Duodenal mucosa (tissue), 2 donors: ENCODE measurements at regions not wholly inside any gene's neighbourhood (a gene's known extent, or its start where the extent isn't known, plus 50 kb on each side); places are given as distances from the start of the nearest gene placed in this dataset.
"Not testable (repeated sequence)": the region's sequence is repeated elsewhere in the genome, so short reads cannot be mapped to it uniquely, and the experiment has no call there.

ENCODE experiments used
- H3K27ac ChIP-seq: one replicate; pipeline ENCODE4 v1.7.0; 2013; ENCODE audit warnings: low read depth, low read length
- H3K27me3 ChIP-seq, 2 donors: one replicate each; pipeline ENCODE4 v1.7.0; 2013; ENCODE audit warnings: low read length in 2 of 2, control low read depth in 1 of 2; ENCODE audit not compliant: insufficient read depth in 2 of 2, control insufficient read depth in 1 of 2
- H3K36me3 ChIP-seq, 2 donors: one replicate each; pipeline ENCODE4 v1.7.0; 2013; ENCODE audit warnings: low read length in 2 of 2, control low read depth in 1 of 2; ENCODE audit not compliant: insufficient read depth in 2 of 2, control insufficient read depth in 1 of 2
- H3K4me1 ChIP-seq, 2 donors: one replicate each; pipeline ENCODE4 v1.7.0; 2013; ENCODE audit warnings: low read length in 2 of 2, control low read depth in 1 of 2; ENCODE audit not compliant: insufficient read depth in 2 of 2, control insufficient read depth in 1 of 2
- H3K4me3 ChIP-seq, 2 donors: one replicate each; pipeline ENCODE4 v1.7.0; 2013; ENCODE audit warnings: low read length in 2 of 2, low read depth in 1 of 2
- H3K9ac ChIP-seq, 2 donors: one replicate each; pipeline ENCODE4 v1.7.0; 2013; ENCODE audit warnings: low read length in 2 of 2, low read depth in 1 of 2
- H3K9me3 ChIP-seq, 2 donors: one replicate each; pipeline ENCODE4 v1.7.0; 2013; ENCODE audit warnings: low read length in 2 of 2, control low read depth in 1 of 2; ENCODE audit not compliant: control insufficient read depth in 1 of 2

- no peaks in the 10 kb centered on the region for H3K4me1 ChIP-seq
- H3K27me3 ChIP-seq = no peaks in the 10 kb centered on the region
These were observed 687.8 kb downstream of the IPMK start for GRCh38 chr10:57579926-57580325.

GRCh38 chr10:57562211-57562610 lies 705.5 kb downstream of the IPMK start:
- Histone ChIP-seq H3K27me3 (no peaks in the 10 kb centered on the region), H3K4me3 (no peak overlapping the region), H3K9me3 (no peaks in the 10 kb centered on the region), H3K36me3 (no peaks in the 10 kb centered on the region), H3K27ac (no peak overlapping the region), H3K4me1 (no peaks in the 10 kb centered on the region), H3K9ac (no peak overlapping the region)

More at GRCh38 chr10:57579926-57580325, 687.8 kb downstream of the IPMK start:
- Histone ChIP-seq H3K9me3 (peaks cover 0 to 3% of the 10 kb centered on the region in 2 donors), H3K4me3 (no peak overlapping the region), H3K9ac (no peak overlapping the region), H3K36me3 (no peaks in the 10 kb centered on the region), H3K27ac (no peak overlapping the region)

GRCh38 chr10:57551774-57552173 lies 715.9 kb downstream of the IPMK start:
- H3K27me3 ChIP-seq, H3K9ac ChIP-seq, H3K36me3 ChIP-seq, H3K4me1 ChIP-seq, H3K27ac ChIP-seq, H3K9me3 ChIP-seq, H3K4me3 ChIP-seq: not testable (repeated sequence)

GRCh38 chr10:57535306-57535705 lies 732.4 kb downstream of the IPMK start:
- H3K4me3 ChIP-seq = no peak overlapping the region
- H3K9me3 ChIP-seq = no peaks in the 10 kb centered on the region
- no peak overlapping the region for H3K9ac ChIP-seq
- H3K27me3 ChIP-seq = no peaks in the 10 kb centered on the region
- no peaks in the 10 kb centered on the region for H3K36me3 ChIP-seq
- H3K4me1 ChIP-seq = no peaks in the 10 kb centered on the region
- no peak overlapping the region for H3K27ac ChIP-seq

- Histone ChIP-seq H3K4me1 (no peaks in the 10 kb centered on the region), H3K9ac (no peak overlapping the region), H3K36me3 (no peaks in the 10 kb centered on the region), H3K4me3 (no peak overlapping the region), H3K9me3 (no peaks in the 10 kb centered on the region), H3K27ac (no peak overlapping the region), H3K27me3 (no peaks in the 10 kb centered on the region)
These were observed 754.1 kb downstream of the IPMK start for GRCh38 chr10:57513637-57514036.

GRCh38 chr10:57507788-57508187 lies 759.9 kb downstream of the IPMK start:
- H3K27ac ChIP-seq = no peak overlapping the region
- no peaks in the 10 kb centered on the region for H3K27me3 ChIP-seq
- no peaks in the 10 kb centered on the region for H3K4me1 ChIP-seq
- H3K9ac ChIP-seq = no peak overlapping the region
- H3K4me3 ChIP-seq = no peak overlapping the region
- H3K9me3 ChIP-seq = no peaks in the 10 kb centered on the region
- H3K36me3 ChIP-seq = no peaks in the 10 kb centered on the region

- no peaks in the 10 kb centered on the region for H3K9me3 ChIP-seq
- no peak overlapping the region for H3K4me3 ChIP-seq
- no peaks in the 10 kb centered on the region for H3K36me3 ChIP-seq
- H3K9ac ChIP-seq = no peak overlapping the region
- no peak overlapping the region for H3K27ac ChIP-seq
- no peaks in the 10 kb centered on the region for H3K4me1 ChIP-seq
- H3K27me3 ChIP-seq = no peaks in the 10 kb centered on the region
These were observed 761.1 kb downstream of the IPMK start for GRCh38 chr10:57506414-57507094.

GRCh38 chr10:57494486-57494885 lies 773.2 kb downstream of the IPMK start:
- no peaks in the 10 kb centered on the region for H3K4me1 ChIP-seq
- no peaks in the 10 kb centered on the region for H3K36me3 ChIP-seq
- no peak overlapping the region for H3K4me3 ChIP-seq
- H3K27me3 ChIP-seq = no peaks in the 10 kb centered on the region
- no peaks in the 10 kb centered on the region for H3K9me3 ChIP-seq
- H3K27ac ChIP-seq = no peak overlapping the region
- H3K9ac ChIP-seq = no peak overlapping the region

GRCh38 chr10:57482259-57482658 lies 785.4 kb downstream of the IPMK start:
- H3K9me3 ChIP-seq = no peaks in the 10 kb centered on the region

GRCh38 chr10:57472823-57473619 lies 794.7 kb downstream of the IPMK start:
- H3K9me3 ChIP-seq = no peaks in the 10 kb centered on the region
- no peaks in the 10 kb centered on the region for H3K36me3 ChIP-seq
- no peak overlapping the region for H3K9ac ChIP-seq
- no peaks in the 10 kb centered on the region for H3K27me3 ChIP-seq
- H3K27ac ChIP-seq = no peak overlapping the region
- H3K4me3 ChIP-seq = no peak overlapping the region
- H3K4me1 ChIP-seq = no peaks in the 10 kb centered on the region

More at GRCh38 chr10:57482259-57482658, 785.4 kb downstream of the IPMK start:
- no peaks in the 10 kb centered on the region for H3K4me1 ChIP-seq
- H3K27ac ChIP-seq = no peak overlapping the region
- H3K9ac ChIP-seq = no peak overlapping the region
- no peak overlapping the region for H3K4me3 ChIP-seq
- H3K36me3 ChIP-seq = no peaks in the 10 kb centered on the region
- no peaks in the 10 kb centered on the region for H3K27me3 ChIP-seq
